GM18873 (cell line): ENCODE measurements at regions not wholly inside any gene's neighbourhood (a gene's known extent, or its start where the extent isn't known, plus 50 kb on each side); places are given as distances from the start of the nearest gene placed in this dataset.

ENCODE experiments used
- ATAC-seq: cut with Tn5 transposase; IDR thresholded peaks from one replicate; pipeline ENCODE4 v1.9.1; 2021; ENCODE audit warnings: mild to moderate bottlenecking, moderate library complexity, moderate number of reproducible peaks; ENCODE audit not compliant: unreplicated experiment, low FRiP score

- no peak for ATAC-seq
Measured at GRCh38 chr7:17152721-17153120, 145.7 kb upstream of the AHR start.

DNA sequence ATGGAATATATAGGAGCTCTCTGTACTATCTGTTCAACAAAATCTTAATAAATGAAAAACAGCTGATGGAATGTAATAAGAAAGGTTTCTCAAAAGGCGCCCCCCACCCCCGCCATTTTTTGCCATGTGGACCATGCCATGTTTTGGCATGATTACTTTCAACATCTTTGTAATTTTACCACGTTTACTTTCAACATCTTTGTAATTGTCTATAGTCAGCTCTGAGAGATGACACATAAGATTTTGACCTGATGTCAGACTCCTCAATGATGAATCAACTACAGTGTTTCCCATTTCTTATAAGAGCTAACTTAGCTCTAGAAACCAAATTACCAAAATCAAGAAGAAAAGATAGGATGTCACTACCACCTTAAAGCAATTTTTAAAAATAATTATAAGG is 144.9 kb upstream of the AHR start:
- no peak for ATAC-seq

GRCh38 chr7:17155529-17155928 is 142.9 kb upstream of the AHR start:
- no peak for ATAC-seq

DNA sequence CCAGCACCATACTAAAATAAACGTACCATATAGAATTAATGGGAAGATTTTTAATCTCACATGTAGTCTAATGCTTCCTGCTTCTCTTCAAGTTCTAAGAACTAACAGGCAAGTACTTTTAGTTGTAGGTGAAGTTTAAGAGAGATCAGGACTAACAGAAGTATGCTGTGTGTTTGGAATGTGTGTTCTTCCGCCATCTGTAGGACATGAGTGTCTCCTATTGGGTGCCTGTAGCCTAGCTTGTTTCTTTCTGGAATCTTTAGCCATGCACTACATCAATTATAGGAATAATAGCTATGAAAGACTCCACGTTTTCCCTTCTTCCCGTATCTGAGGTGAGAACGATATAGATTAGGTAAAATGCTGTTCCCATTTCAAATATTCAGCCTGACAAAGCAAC is 140.2 kb upstream of the AHR start:
- no peak for ATAC-seq

DNA sequence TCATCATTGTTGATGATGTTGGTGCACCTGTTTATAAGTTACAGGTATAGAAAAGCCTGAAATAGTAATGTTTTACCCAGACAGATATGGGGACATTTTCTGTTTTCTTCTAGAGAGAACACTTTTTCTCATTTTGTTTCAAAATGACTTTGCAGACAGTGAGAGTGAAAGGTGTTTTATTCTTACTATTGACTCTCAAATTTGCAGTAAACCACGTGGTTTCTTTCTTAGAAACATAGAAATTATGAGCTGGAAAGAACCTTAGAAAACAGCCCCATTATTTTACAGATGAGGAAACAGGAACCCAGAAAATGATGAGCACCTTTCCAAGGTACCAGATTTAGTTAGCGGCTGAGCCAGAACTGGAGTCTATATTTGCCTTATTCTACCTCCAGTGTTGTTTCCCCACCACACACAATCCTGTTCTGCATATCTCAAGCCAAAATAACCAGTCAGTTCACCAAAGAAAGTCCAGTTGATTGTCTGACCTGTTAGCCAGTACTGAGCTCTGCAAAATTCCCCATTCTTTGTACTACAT is 138.9 kb upstream of the AHR start:
- peak; percentile 90 for ATAC-seq

DNA sequence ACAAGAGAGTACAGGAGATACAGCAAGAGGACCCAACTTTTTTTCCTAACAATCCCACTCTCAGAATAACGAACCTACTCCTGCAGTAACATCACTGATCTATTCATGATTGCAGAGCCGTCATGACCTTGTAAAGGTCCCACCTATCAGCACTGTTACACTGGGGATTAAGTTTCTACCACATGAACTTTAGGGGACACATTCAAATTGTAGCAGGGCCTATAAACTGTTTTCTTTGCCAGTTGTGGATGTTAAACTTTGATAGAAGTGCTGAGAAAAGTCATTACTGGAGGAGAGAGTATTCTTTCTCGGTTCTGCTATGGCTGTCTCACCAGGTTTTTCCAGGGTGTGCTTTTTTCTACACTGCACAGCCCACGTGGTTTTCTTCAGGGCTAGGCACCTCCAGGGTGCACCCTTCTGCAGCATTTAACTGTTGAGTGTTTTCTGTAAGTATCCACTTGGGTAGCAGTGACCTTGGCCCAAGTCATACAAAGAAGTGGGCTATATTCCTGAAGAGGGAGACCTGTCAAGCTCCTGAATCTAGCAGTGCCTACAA is 131.6 kb upstream of the AHR start:
- ATAC-seq = peak; percentile 91

DNA sequence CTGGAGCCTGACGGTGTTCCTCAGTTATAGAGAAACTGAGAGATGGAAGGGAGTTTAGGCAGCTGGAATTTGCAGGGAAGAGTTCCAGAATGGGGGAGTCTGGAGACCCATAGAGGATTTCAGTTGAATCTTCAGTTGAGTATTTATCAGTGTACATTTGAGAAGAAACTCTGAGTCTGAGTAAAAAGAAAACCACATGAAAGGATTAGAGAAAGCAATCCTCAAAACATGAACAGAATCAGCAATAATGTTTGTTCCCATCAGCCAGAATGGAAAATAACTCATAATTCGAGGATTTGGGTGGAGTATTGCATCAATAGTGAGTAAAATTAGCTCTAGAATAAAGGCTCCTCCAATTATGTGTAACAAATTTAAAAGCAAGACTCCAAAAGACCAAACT is 130.0 kb upstream of the AHR start:
- no peak for ATAC-seq

DNA sequence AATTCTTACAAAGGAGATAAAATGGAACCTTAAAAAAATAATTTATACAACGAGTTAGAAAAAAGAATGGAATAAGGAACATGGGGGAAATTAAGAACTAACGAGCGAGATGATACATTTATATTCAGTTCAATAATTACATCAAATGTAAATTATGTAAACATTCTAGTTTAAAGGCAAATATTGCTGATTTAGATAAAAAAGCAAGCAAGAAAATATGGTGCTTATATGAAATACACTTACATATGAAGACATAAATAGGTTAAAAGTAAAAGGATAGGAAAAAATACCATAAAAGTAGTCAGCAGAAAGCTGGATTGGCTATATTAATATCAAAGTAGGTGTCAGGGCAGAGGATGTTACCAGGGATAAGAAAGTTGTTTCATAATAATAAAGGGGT is 127.0 kb upstream of the AHR start:
- no peak for ATAC-seq

DNA sequence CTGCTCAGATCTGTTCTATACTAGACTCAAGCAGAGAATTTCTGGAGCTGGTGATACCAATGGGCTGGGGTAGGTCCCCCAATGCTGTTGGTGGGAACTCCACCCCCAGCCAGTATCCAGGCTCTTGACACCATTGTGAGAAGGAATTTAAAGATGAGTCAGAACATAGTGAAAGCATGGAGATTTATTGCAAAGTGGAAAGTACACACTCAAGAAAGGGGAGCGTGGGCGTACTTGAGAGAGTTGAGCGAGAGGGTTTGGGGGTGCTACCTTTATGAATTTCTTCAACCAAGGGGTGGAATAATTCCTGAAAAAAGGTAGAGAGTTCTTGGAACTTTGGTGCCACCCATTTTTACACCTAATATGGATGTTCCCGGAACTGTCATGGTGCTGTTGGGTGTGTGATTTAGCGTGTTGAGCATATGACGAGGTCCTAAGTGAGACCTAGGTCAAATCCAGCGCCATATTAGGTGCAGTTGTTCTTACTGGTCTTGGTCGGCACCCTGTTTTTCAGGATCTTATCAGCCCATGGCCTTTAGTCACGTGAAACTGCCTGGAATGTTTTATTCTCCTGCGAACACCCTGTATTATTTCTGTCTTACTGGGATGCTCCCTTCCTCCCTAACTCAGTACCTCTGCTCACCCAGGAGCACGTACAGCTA is 122.0 kb upstream of the AHR start:
- ATAC-seq = no peak

GRCh38 chr7:17178545-17178944 is 119.9 kb upstream of the AHR start:
- no peak for ATAC-seq

DNA sequence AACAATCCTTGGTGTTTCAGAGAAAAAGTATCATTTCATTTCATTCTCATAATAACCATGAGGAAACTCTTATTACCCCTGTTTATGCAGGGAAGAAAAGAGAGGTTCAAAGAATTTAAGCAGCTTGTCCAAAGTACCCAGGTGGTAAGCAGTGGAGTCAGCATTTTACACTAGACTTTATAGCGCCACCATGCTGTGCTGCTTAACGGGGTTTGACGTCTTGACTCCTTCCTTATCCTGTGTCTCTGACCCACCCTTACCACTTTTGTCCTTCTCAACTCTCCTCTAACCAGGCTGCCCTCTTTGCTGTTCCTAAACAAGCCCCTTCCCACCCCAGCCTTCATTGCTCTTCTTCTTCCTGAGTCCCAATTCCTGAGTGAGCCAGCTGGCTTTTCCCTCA is 117.0 kb upstream of the AHR start:
- ATAC-seq = no peak

DNA sequence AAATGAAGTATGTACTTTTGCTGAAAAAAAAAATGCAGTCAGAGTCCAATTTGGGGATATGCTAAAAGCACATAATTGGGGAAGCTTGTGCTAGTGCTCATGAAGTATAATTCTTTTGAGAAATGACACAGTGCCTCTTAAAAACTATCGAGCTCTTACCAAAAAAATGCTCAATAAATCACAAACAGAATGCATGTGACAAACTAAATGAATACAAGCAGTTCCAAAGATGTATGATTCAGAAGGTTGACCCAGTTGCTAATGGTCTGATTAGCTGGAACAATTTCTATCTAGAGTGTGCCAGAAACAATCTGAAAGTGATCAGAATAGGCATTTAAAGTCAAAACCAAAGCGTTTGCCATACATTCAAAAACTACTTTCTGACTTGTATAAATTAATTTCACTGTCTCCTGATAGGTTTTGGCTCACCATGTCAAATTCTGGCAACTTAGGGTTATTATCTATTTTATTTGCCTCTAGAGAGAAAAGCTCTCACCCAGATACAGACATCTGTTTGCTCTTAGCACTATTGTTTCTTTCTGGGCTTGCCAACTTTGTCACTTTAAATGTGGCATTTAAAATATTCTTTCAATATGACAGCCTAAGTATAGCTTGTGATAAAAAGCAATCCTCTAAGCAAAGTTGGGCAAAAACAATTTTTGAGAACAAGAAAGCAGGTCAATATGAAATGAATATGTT is 114.7 kb upstream of the AHR start:
- ATAC-seq = no peak

- peak; percentile 23 for ATAC-seq
Measured at GRCh38 chr7:17184805-17185689, 113.4 kb upstream of the AHR start.

DNA sequence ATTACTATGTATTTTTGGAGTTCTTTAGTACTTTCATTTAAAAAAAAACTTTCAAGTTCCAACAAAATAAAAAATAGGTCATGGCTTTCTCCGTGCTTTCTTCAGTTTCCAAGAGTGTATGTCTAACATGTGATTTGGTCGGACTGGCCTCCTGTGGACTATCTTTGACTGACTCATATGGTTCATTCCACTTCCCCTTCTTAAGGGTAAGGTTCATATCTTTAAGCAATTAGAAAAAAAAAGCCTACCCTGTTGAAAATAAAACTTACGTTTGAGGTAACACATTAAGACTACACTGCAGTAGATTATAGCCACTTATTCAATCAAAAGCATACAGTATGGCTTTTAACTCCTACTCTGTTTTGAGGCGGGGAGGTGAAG is 112.8 kb upstream of the AHR start:
- peak; percentile 97 for ATAC-seq

- no peak for ATAC-seq
Measured at GRCh38 chr7:17186745-17187530, 111.5 kb upstream of the AHR start.

DNA sequence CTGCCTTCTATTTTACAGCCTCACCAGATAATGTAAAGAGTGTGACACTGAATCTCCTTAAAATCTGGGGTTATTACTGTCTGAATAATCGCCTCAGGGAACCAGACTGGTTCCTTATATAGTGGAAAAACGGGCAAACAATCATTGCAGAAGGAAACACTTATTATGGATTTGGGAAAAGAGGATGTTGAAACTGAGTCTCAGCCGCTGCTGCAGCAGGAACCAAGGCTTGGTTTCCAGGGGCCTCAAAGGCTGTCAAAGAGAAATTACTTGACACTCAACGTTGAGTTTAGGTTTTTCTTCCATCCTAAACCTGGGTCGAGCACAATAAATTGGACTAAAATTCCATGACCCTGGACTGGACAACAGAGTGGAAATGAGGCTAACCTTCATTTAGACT is 103.8 kb upstream of the AHR start:
- no peak for ATAC-seq

DNA sequence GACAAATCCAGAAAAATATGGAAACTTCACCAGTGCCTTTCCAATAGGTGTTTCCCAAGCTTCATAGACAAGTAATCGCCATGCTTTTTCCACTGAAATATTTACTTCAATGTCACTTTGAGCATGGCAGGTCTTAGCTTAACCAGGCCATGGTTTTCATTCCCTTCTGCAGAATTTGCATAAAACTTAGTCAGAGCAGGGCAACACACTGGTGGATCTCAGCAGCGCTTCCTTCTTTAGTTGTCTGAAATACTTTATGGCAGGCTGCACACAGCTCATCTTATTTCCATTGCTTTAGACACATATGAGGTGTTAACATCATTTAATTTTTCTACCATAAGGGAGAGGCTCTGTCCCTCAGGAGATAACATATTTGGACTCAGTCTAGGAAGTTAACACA is 102.9 kb upstream of the AHR start:
- peak; percentile 64 for ATAC-seq

- no peak for ATAC-seq
Measured at GRCh38 chr7:17205910-17206309, 92.5 kb upstream of the AHR start.

GRCh38 chr7:17206349-17206905 is 92.0 kb upstream of the AHR start:
- ATAC-seq = no peak

GRCh38 chr7:17207220-17207619 is 91.2 kb upstream of the AHR start:
- no peak for ATAC-seq
